IgD-negative memory B cell (primary cell): ENCODE measurements at regions not wholly inside any gene's neighbourhood (a gene's known extent, or its start where the extent isn't known, plus 50 kb on each side); places are given as distances from the start of the nearest gene placed in this dataset.

Source experiments
- H3K27ac Mint-ChIP-seq, 3 donors: one replicate each; pipeline ENCODE4 v1.8.0; 2020 to 2022; ENCODE audit warnings: mild to moderate bottlenecking in 3 of 3, mixed read lengths in 3 of 3, moderate library complexity in 1 of 3
- H3K27me3 Mint-ChIP-seq: one replicate; pipeline ENCODE4 v1.8.0; 2021; ENCODE audit warnings: mixed read lengths
- H3K36me3 Mint-ChIP-seq: one replicate; pipeline ENCODE4 v1.8.0; 2020; ENCODE audit warnings: mild to moderate bottlenecking, mixed read lengths
- H3K4me1 Mint-ChIP-seq, 3 donors: one replicate each; pipeline ENCODE4 v1.8.0; 2020 to 2022; ENCODE audit warnings: mixed read lengths in 3 of 3, mild to moderate bottlenecking in 1 of 3
- H3K4me3 Mint-ChIP-seq, 4 donors: one replicate each; pipeline ENCODE4 v1.8.0; 2020 to 2022; ENCODE audit warnings: mild to moderate bottlenecking in 4 of 4, mixed read lengths in 4 of 4, moderate library complexity in 3 of 4
- H3K9me3 Mint-ChIP-seq, 3 donors: one replicate each; pipeline ENCODE4 v1.8.0; 2020 to 2021; ENCODE audit warnings: mixed read lengths in 3 of 3, mild to moderate bottlenecking in 1 of 3

- H3K4me3 Mint-ChIP-seq, result no peak overlapping the region
- H3K27me3 Mint-ChIP-seq, result no peaks in the 10 kb centered on the region
- peaks cover 1% of the 10 kb centered on the region for H3K36me3 Mint-ChIP-seq
- no peaks in the 10 kb centered on the region for H3K4me1 Mint-ChIP-seq
- peaks cover 5 to 9% (median 8%) of the 10 kb centered on the region in 3 donors for H3K9me3 Mint-ChIP-seq
- no peak overlapping the region for H3K27ac Mint-ChIP-seq
Observed at GRCh38 chrX:28278251-28278650, 297.0 kb upstream of the DCAF8L1 start.

GRCh38 chrX:28273736-28274135 lies 292.5 kb upstream of the DCAF8L1 start:
- no peaks in the 10 kb centered on the region for H3K27me3 Mint-ChIP-seq
- no peak overlapping the region for H3K4me3 Mint-ChIP-seq
- no peak overlapping the region for H3K27ac Mint-ChIP-seq
- no peaks in the 10 kb centered on the region for H3K4me1 Mint-ChIP-seq
- no peaks in the 10 kb centered on the region for H3K36me3 Mint-ChIP-seq
- H3K9me3 Mint-ChIP-seq, result peaks cover 2 to 8% (median 3%) of the 10 kb centered on the region in 3 donors

- H3K9me3 Mint-ChIP-seq, result peaks cover 0 to 3% (median 2%) of the 10 kb centered on the region in 3 donors
- H3K4me1 Mint-ChIP-seq, result no peaks in the 10 kb centered on the region
- no peaks in the 10 kb centered on the region for H3K27me3 Mint-ChIP-seq
- H3K36me3 Mint-ChIP-seq, result no peaks in the 10 kb centered on the region
- no peak overlapping the region for H3K4me3 Mint-ChIP-seq
- no peak overlapping the region for H3K27ac Mint-ChIP-seq
Observed at GRCh38 chrX:28246675-28247074, 265.4 kb upstream of the DCAF8L1 start.

- Mint-ChIP-seq H3K9me3 (peaks cover 3 to 6% (median 4%) of the 10 kb centered on the region in 3 donors), H3K27ac (no peak overlapping the region), H3K36me3 (no peaks in the 10 kb centered on the region), H3K4me1 (no peaks in the 10 kb centered on the region), H3K4me3 (no peak overlapping the region), H3K27me3 (no peaks in the 10 kb centered on the region)
Observed at GRCh38 chrX:28229217-28229616, 248.0 kb upstream of the DCAF8L1 start.

GRCh38 chrX:28225513-28225912 lies 244.3 kb upstream of the DCAF8L1 start:
- Mint-ChIP-seq H3K4me1 (no peaks in the 10 kb centered on the region), H3K36me3 (no peaks in the 10 kb centered on the region), H3K4me3 (no peak overlapping the region), H3K9me3 (peaks cover 0 to 6% (median 4%) of the 10 kb centered on the region in 3 donors), H3K27ac (no peak overlapping the region), H3K27me3 (no peaks in the 10 kb centered on the region)

- Mint-ChIP-seq H3K9me3 (peaks cover 0 to 6% (median 4%) of the 10 kb centered on the region in 3 donors), H3K27ac (no peak overlapping the region), H3K27me3 (no peaks in the 10 kb centered on the region), H3K4me1 (no peaks in the 10 kb centered on the region), H3K36me3 (no peaks in the 10 kb centered on the region), H3K4me3 (no peak overlapping the region)
Observed at GRCh38 chrX:28223991-28224390, 242.7 kb upstream of the DCAF8L1 start.

GRCh38 chrX:28223469-28223868 lies 242.2 kb upstream of the DCAF8L1 start:
- H3K27me3 Mint-ChIP-seq, result no peaks in the 10 kb centered on the region
- peaks cover 0 to 6% (median 4%) of the 10 kb centered on the region in 3 donors for H3K9me3 Mint-ChIP-seq
- H3K4me3 Mint-ChIP-seq, result no peak overlapping the region
- no peak overlapping the region for H3K27ac Mint-ChIP-seq
- no peaks in the 10 kb centered on the region for H3K4me1 Mint-ChIP-seq
- no peaks in the 10 kb centered on the region for H3K36me3 Mint-ChIP-seq

GRCh38 chrX:28205905-28206304 lies 224.7 kb upstream of the DCAF8L1 start:
- Mint-ChIP-seq H3K27me3 (no peaks in the 10 kb centered on the region), H3K9me3 (peaks cover 0 to 3% (median 0%) of the 10 kb centered on the region in 3 donors), H3K4me1 (peaks cover 0 to 1% (median 0%) of the 10 kb centered on the region in 3 donors), H3K36me3 (no peaks in the 10 kb centered on the region), H3K27ac (no peak overlapping the region), H3K4me3 (no peak overlapping the region)

- Mint-ChIP-seq H3K27me3 (no peaks in the 10 kb centered on the region), H3K4me1 (peaks cover 0 to 1% (median 0%) of the 10 kb centered on the region in 3 donors), H3K4me3 (no peak overlapping the region), H3K9me3 (peaks cover 0 to 3% (median 3%) of the 10 kb centered on the region in 3 donors), H3K36me3 (no peaks in the 10 kb centered on the region), H3K27ac (no peak overlapping the region)
Observed at GRCh38 chrX:28205126-28205525, 223.9 kb upstream of the DCAF8L1 start.

- Mint-ChIP-seq H3K27ac (no peak overlapping the region), H3K36me3 (no peaks in the 10 kb centered on the region)
Observed at GRCh38 chrX:28189011-28189410, 207.8 kb upstream of the DCAF8L1 start.

GRCh38 chrX:28188526-28188925 lies 207.3 kb upstream of the DCAF8L1 start:
- H3K4me3 Mint-ChIP-seq, result no peak overlapping the region
- H3K27ac Mint-ChIP-seq, result no peak overlapping the region
- H3K4me1 Mint-ChIP-seq, result no peaks in the 10 kb centered on the region
- no peaks in the 10 kb centered on the region for H3K36me3 Mint-ChIP-seq
- no peaks in the 10 kb centered on the region for H3K27me3 Mint-ChIP-seq
- H3K9me3 Mint-ChIP-seq, result peaks cover 0 to 3% (median 2%) of the 10 kb centered on the region in 3 donors

More at GRCh38 chrX:28189011-28189410, 207.8 kb upstream of the DCAF8L1 start:
- Mint-ChIP-seq H3K4me3 (no peak overlapping the region), H3K4me1 (no peaks in the 10 kb centered on the region), H3K27me3 (no peaks in the 10 kb centered on the region), H3K9me3 (peaks cover 0 to 3% (median 2%) of the 10 kb centered on the region in 3 donors)

- H3K27me3 Mint-ChIP-seq, result no peaks in the 10 kb centered on the region
- no peaks in the 10 kb centered on the region for H3K36me3 Mint-ChIP-seq
- no peak overlapping the region for H3K4me3 Mint-ChIP-seq
- no peaks in the 10 kb centered on the region for H3K4me1 Mint-ChIP-seq
- peaks cover 0 to 4% (median 3%) of the 10 kb centered on the region in 3 donors for H3K9me3 Mint-ChIP-seq
- no peak overlapping the region for H3K27ac Mint-ChIP-seq
Observed at GRCh38 chrX:28180096-28180495, 198.8 kb upstream of the DCAF8L1 start.

GRCh38 chrX:28178206-28178605 lies 197.0 kb upstream of the DCAF8L1 start:
- Mint-ChIP-seq H3K9me3 (peaks cover 1 to 4% (median 4%) of the 10 kb centered on the region in 3 donors), H3K36me3 (peaks cover 2% of the 10 kb centered on the region), H3K27me3 (no peaks in the 10 kb centered on the region), H3K4me1 (no peaks in the 10 kb centered on the region), H3K4me3 (no peak overlapping the region), H3K27ac (no peak overlapping the region)

- Mint-ChIP-seq H3K27ac (no peak overlapping the region), H3K36me3 (peaks cover 2% of the 10 kb centered on the region), H3K9me3 (peaks cover 1 to 4% (median 2%) of the 10 kb centered on the region in 3 donors), H3K27me3 (no peaks in the 10 kb centered on the region), H3K4me1 (no peaks in the 10 kb centered on the region), H3K4me3 (no peak overlapping the region)
Observed at GRCh38 chrX:28177202-28177601, 196.0 kb upstream of the DCAF8L1 start.

GRCh38 chrX:28170713-28171112 lies 189.5 kb upstream of the DCAF8L1 start:
- H3K27me3 Mint-ChIP-seq, result no peaks in the 10 kb centered on the region

GRCh38 chrX:28158019-28158777 lies 176.9 kb upstream of the DCAF8L1 start:
- no peaks in the 10 kb centered on the region for H3K27me3 Mint-ChIP-seq

More at GRCh38 chrX:28170713-28171112, 189.5 kb upstream of the DCAF8L1 start:
- H3K36me3 Mint-ChIP-seq, result peaks cover 2% of the 10 kb centered on the region
- H3K27ac Mint-ChIP-seq, result no peak overlapping the region
- no peaks in the 10 kb centered on the region for H3K4me1 Mint-ChIP-seq
- no peak overlapping the region for H3K4me3 Mint-ChIP-seq
- peaks cover 0 to 8% (median 0%) of the 10 kb centered on the region in 3 donors for H3K9me3 Mint-ChIP-seq

More at GRCh38 chrX:28158019-28158777, 176.9 kb upstream of the DCAF8L1 start:
- Mint-ChIP-seq H3K4me3 (no peak overlapping the region), H3K36me3 (no peaks in the 10 kb centered on the region), H3K27ac (no peak overlapping the region), H3K9me3 (peaks cover 0 to 7% (median 0%) of the 10 kb centered on the region in 3 donors), H3K4me1 (no peaks in the 10 kb centered on the region)
